ENCODE measurements at regions not wholly inside any gene's neighbourhood (a gene's known extent, or its start where the extent isn't known, plus 50 kb on each side); places are given as distances from the start of the nearest gene placed in this dataset.

DNA sequence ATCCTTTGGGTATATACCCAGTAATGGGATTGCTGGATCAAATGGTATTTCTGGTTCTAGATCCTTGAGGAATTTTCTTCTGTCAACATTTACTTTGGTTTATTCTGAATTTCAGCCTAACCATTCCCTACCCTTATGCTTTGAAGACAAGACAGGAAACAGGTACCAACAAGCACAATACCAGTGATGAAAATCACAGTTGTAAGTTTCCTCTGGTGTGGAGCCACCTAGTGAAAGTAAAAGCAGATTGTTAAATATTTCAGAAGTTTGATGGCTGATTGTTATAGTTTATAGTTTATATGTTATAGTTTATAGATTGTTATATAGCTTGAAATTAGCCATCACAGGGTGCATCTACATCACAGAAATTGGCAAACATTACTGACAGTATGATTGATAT is 104.5 kb upstream of the AGA start:
- no peak for DNase-seq (ENCODE audit: low read depth)
- H3K4me3 ChIP-seq (ENCODE audit: low read depth, low read length) = no peak overlapping the region
- TF ChIP-seq, protein P1, sequence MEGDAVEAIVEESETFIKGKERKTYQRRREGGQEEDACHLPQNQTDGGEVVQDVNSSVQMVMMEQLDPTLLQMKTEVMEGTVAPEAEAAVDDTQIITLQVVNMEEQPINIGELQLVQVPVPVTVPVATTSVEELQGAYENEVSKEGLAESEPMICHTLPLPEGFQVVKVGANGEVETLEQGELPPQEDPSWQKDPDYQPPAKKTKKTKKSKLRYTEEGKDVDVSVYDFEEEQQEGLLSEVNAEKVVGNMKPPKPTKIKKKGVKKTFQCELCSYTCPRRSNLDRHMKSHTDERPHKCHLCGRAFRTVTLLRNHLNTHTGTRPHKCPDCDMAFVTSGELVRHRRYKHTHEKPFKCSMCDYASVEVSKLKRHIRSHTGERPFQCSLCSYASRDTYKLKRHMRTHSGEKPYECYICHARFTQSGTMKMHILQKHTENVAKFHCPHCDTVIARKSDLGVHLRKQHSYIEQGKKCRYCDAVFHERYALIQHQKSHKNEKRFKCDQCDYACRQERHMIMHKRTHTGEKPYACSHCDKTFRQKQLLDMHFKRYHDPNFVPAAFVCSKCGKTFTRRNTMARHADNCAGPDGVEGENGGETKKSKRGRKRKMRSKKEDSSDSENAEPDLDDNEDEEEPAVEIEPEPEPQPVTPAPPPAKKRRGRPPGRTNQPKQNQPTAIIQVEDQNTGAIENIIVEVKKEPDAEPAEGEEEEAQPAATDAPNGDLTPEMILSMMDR (IDR thresholded peaks at IDR 0.05; ENCODE audit: insufficient read depth, low read length) = no peak

DNA sequence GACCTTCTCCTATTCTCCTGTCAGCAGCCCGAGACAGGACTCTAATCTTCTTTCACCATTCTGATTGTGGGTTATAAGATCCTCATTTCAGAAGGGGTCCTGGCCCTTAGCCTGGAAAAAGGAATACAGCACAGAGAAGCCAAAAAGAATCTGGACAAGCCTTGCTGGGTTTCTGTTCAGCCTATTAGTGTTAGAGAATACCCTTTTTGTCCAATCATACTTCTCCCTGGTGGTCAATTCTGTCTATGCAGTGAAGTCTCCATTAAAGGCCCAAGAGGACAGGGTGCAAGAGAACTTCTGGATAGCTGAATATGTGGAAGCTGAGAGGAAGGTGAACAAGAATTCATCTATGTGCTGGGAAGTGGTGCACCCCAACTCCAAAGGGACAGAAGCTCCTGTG is 105.7 kb upstream of the AGA start:
- H3K4me3 ChIP-seq (ENCODE audit: low read depth, low read length) = no peak overlapping the region
- no peak for DNase-seq (ENCODE audit: low read depth)
- TF ChIP-seq, protein P1 (IDR thresholded peaks at IDR 0.05; ENCODE audit: insufficient read depth, low read length) = peak; percentile 8

DNA sequence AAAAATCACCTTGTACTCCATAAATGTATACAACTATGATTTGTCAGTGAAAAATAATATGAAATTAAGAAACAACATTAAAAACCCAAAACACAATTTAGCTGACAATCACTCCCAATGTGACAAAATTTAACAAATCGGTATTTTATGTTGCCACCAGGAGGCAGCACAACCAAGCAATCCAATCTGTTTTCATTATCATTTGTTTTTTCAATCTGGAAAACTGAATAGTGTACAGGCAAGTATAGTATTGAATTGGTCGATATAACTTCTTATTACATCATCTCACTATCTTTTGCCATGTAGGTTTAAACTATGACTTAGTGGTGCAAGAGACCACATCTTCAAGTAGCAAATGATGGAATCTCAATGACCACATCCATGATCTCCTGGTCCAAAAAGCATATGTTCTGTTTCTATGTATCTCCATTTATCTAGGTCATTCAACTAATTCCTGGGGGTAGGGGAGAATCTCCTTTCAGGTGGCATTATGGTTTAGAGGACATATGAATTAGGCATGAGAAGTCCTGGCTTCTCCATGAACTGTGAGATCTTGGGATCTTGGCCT is 112.9 kb upstream of the AGA start:
- peak; percentile 52 for DNase-seq (ENCODE audit: low read depth)
- H3K4me3 ChIP-seq (ENCODE audit: low read depth, low read length) = no peak overlapping the region
- TF ChIP-seq, protein P1 (IDR thresholded peaks at IDR 0.05; ENCODE audit: insufficient read depth, low read length) = peak; percentile 66

DNA sequence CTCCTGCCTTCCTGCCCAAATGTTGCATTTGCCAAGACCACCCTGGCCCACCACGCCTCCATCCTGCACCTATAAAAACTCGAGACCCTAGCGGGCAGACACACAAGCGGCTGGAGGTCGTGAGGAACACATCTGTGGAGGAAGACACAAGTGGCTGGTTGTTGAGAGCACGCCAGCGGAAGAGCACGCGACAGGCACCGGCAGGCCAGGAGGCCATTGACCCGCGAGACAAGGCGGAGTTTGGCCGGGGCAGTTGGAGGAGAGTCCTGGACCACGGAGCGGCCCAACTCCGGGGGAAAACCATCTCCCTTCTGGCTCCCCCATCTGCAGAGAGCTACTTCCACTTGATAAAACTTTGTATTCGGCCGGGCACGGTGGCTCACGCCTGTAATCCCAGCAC is 115.2 kb upstream of the AGA start:
- H3K4me3 ChIP-seq (ENCODE audit: low read depth, low read length) = no peak overlapping the region
- DNase-seq (ENCODE audit: low read depth) = no peak
- TF ChIP-seq, protein P1 (IDR thresholded peaks at IDR 0.05; ENCODE audit: insufficient read depth, low read length) = no peak

DNA sequence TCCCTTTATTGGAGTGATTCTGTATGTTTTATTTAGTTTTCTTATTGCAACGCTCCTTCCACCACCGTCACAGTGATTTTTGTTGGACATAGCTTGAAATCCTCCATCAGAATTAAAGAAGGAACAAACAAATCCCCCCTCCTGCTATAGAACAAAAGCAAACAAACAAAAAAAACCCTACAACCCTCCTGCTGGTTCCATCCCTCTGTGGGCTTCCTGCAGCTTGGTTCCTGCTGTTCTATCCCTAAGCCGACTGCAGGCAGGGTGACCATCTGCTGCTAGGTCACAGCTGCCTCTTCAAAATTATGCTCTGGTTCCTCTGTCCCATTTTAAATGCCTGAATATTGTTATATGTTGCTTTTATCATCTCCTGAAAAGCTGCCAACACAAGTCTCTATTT is 116.8 kb upstream of the AGA start:
- TF ChIP-seq, protein P1 (IDR thresholded peaks at IDR 0.05; ENCODE audit: insufficient read depth, low read length) = no peak
- H3K4me3 ChIP-seq (ENCODE audit: low read depth, low read length) = no peak overlapping the region
- DNase-seq (ENCODE audit: low read depth) = no peak

DNA sequence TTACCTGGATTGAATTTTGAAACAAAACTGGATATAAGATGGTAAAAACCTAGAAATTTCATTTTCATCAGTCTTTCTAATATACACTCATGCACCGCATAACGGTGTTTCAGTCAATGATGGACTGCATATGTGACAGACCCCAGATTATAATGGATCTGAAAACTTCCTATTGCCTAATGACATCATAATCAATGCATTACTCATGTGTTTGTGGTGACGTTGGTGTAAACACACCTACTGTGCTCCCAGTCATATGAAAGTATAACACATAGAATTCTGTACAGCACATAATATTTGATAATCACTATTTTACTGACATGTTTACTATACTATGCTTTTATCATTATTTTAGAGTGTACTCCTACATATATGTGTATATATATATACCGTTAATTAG is 119.9 kb upstream of the AGA start:
- DNase-seq (ENCODE audit: low read depth) = no peak
- no peak overlapping the region for H3K4me3 ChIP-seq (ENCODE audit: low read depth, low read length)
- TF ChIP-seq, protein P1 (IDR thresholded peaks at IDR 0.05; ENCODE audit: insufficient read depth, low read length) = no peak

DNA sequence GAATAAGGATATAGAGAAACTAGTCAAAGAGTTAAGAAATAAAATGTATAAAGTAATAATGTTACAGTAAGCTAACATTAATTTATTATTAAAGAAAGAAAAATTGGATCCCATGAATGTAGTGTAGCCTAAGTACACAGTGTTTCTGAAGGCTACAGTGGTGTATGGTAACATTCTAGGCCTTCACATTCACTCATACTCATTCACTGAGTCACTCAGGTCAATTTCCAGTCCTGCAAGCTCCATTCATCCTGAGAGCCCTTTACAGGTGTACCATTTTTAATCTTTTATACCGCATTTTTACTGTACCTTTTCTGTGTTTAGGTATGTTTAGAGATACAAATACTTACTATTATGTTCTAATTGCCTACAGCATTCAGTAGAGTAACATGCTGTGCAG is 120.6 kb upstream of the AGA start:
- no peak overlapping the region for H3K4me3 ChIP-seq (ENCODE audit: low read depth, low read length)
- DNase-seq (ENCODE audit: low read depth) = no peak
- TF ChIP-seq, protein P1 (IDR thresholded peaks at IDR 0.05; ENCODE audit: insufficient read depth, low read length) = no peak
